HL-60/S4 treated with retinoic acid at 250 ng/mL for 4 days and 3 days (cell line): ENCODE measurements at regions not wholly inside any gene's neighbourhood (a gene's known extent, or its start where the extent isn't known, plus 50 kb on each side); places are given as distances from the start of the nearest gene placed in this dataset.
"Not testable (repeated sequence)": the region's sequence is repeated elsewhere in the genome, so short reads cannot be mapped to it uniquely, and the experiment has no call there.

Experiments used
- in situ Hi-C: fragments of 300-500 bp; cut with MboI; formaldehyde crosslinking; loops from 2 replicates; pipeline ENCODE4 v1.7.0; 2022; ENCODE audit warnings: low sequenced_read_pairs

DNA sequence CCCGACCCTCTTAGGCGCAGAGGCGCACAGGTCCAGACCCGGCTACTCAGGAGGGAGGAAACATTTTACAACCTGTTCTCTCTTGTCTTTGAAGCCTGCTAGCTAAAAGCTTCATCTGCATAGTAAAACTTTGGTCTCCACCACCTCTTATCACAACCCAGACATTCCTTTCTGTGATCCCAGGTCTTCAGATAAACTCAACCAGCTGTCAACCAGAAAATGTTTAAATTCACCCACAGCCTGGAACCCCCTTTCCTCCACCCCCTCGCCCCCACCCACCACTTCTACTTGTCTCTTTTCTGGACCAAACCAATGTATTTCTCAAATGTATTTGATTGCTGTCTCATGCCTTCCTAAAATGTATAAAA lies 169.1 kb upstream of the PRKX start:
- in situ Hi-C loops, result not testable (repeated sequence)

DNA sequence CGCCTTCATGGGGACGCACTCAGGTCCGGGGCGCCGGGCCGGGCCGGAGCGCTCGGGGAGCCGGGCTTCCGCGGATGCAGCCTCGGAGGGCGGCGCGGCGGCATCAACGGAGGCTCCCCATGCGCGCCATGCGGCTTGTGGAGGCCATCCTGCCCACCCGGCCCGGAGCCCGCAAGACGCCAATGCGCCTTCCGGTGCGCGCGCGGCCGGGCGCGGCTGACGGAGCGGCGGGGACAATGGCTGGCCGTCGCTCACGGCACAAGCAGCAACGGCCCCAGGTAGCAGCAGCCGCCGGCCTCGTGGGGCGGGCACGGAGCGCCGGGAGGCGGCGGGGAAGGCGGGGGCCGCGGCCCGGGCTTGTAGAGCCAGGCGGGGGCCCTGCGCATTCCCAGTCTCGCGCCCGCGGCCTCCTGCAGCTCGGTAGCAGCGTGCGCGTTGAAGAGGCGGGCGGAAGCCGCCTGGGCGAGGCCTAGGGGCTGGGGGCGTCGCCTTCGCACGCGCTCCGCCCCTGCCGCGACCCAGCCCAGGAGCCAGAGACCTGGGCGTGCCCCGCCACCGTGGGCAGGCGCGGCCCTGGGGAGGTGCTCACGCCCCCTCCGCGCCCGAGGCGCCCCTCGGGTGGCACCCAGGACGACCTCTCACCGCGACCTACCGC lies 168.6 kb upstream of the PRKX start:
- in situ Hi-C loops, result not testable (repeated sequence)

DNA sequence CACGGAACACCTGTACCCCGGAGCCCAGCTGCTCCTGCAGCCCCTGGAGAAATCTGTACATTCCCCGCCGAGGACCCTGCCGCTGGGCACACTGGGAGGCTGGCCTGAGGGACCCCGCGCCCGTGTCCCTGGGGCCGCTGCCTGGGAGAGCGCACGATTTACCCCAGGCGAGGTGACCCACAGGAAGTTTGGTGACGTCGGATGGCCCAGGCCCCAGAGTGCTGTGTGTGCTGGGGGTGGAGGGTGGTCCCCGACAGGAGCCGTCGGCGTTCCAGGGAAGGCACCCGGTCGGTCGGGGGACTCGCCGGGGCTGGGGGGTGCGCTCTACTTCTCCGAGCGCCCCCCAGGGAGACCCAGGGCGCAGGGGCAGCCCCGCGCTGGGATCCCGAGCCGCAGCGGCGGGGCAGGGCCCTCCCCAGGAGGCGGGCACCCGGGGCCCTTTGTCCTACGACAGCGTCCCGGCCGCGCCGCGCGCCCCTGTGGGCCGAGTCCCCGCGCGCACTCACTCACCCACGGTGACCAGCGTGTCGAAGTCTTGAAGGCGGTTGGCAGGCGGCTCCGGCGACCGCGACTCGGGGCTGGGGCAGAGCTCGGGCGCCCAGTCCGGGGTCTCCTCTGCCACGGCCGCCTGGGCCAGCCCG lies 167.9 kb upstream of the PRKX start:
- in situ Hi-C loops, result not testable (repeated sequence)

DNA sequence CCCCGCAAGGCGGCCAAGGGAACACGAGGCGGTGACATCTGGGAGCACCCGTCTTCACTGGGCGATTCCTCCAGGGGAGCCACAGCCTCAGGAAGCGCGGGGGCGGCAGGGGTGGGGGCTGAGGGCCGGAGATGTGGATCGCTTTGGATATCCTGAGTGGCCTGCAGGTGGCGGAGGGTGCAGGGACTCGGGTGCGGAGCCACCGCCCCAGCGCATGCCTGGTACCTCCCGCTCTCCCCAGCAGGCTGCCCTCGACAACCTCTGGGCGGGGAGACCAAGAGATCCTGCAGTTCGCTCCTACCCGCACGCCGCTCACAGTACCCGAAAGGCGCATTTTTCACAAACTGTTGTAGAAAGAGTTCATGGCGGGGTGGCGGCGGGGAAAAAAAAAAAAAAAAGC lies 162.9 kb upstream of the PRKX start:
- in situ Hi-C loops, result not testable (repeated sequence)

DNA sequence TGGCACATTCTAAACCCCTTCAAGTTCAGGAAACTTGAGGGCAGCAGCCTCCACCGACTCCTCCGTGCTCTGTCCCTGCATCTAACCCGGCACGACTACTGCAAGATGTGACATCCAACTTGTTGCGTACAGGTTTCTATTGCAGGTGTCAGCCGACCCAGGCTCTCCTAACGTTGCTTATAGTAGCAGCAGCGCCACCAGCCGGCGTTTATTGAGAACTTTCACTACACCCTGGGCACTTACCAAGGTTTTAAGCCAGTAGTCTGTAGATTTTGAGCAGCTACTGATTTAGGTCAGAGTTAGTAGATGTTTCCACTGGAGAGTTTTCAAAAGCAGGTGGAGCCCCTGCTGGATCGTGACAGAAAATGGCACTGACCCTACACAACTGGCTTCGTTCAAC lies 162.2 kb upstream of the PRKX start:
- in situ Hi-C loops, result not testable (repeated sequence)

DNA sequence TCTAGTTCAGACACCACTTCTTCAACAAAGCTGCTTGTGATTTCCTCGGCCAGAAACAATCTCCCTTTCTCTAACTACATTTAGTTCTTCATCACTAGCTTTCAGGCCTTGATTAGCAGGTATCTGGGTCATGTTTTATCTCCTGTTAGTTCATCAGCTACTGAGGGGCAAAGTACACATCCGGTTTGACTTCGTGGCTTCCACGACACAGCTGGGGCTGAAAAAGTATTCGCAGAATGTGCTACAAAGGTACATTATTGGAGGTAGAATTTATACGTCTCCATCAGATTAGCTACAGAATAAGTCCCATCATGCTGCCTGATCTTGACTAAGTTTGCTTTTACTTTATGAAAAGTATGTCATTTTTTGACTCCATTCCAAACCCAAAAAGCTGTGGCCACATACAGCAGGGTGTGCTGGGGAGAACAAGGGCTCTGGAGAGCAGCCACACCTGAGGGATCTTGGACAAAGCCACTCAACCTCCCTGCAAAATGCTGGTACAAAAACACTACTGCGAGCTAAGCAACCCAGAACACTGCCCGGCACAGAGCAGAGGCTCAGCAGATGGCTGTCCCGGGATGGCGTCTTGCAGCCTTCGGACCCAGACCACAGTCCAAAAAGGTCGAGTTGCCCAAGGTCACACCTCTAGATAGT lies 158.9 kb upstream of the PRKX start:
- in situ Hi-C loops, result not testable (repeated sequence)

DNA sequence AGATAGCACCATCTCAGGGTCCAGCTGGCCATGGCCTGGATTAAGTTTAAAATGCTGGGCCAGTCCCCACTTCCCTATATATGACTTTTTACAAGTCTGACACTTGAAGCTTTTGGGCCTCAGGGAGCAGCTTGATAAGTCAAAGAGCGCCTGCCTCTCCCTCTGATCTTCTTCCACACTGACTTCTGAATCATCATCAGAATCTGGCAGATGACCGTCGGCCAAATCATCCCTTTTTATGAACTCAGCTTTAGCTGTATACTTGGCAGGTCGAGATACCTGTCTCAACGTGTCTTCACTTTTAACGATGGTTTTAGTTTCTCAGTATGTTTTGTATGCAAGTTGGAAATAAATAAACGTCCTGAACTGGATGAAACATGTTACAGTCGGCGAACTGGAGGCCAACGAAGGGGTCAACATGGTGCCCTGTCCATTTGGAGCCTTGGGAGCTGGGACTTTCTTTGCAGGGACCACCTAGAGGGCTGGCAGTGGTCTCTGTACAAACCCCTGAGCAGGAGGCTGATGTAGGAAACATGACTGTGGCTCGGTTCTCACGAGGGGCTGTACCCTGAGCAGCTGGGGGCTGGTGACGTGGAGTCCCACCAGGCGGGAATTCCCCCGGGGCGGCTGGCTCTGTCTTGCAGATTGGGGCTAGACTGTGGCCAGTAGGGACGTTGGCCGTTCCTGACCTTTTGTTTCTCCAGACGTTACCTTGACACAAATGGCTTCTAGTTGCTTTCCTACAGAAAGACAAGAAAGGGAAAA lies 153.8 kb upstream of the PRKX start:
- in situ Hi-C loops, result not testable (repeated sequence)

DNA sequence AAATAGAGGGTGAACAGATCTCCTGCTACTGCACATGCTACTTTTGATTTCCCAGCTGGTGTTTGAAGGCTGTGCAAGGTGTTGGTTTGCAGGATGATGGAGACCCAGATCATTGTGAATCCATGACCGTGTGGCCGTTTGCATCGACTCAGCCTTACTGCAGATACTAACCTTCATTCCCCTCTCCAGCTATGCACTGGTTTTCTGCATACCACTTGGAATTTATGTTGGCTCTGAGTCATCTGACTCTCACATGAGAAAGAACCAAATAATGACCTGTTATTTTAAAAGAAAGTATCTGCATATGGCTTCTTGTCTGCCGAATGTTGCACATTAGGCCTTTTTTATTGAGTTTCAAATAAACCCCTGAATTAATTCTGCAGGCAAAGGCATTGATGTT lies 144.9 kb upstream of the PRKX start:
- in situ Hi-C loops, result not testable (repeated sequence)

DNA sequence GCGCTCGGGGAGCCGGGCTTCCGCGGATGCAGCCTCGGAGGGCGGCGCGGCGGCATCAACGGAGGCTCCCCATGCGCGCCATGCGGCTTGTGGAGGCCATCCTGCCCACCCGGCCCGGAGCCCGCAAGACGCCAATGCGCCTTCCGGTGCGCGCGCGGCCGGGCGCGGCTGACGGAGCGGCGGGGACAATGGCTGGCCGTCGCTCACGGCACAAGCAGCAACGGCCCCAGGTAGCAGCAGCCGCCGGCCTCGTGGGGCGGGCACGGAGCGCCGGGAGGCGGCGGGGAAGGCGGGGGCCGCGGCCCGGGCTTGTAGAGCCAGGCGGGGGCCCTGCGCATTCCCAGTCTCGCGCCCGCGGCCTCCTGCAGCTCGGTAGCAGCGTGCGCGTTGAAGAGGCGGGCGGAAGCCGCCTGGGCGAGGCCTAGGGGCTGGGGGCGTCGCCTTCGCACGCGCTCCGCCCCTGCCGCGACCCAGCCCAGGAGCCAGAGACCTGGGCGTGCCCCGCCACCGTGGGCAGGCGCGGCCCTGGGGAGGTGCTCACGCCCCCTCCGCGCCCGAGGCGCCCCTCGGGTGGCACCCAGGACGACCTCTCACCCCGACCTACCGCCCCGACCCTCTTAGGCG lies 130.2 kb upstream of the PRKX start:
- in situ Hi-C loops, result not testable (repeated sequence)

DNA sequence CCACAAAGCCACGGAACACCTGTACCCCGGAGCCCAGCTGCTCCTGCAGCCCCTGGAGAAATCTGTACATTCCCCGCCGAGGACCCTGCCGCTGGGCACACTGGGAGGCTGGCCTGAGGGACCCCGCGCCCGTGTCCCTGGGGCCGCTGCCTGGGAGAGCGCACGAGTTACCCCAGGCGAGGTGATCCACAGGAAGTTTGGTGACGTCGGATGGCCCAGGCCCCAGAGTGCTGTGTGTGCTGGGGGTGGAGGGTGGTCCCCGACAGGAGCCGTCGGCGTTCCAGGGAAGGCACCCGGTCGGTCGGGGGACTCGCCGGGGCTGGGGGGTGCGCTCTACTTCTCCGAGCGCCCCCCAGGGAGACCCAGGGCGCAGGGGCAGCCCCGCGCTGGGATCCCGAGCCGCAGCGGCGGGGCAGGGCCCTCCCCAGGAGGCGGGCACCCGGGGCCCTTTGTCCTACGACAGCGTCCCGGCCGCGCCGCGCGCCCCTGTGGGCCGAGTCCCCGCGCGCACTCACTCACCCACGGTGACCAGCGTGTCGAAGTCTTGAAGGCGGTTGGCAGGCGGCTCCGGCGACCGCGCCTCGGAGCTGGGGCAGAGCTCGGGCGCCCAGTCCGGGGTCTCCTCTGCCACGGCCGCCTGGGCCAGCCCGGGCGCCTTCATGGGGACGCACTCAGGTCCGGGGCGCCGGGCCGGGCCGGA lies 129.5 kb upstream of the PRKX start:
- in situ Hi-C loops, result not testable (repeated sequence)

DNA sequence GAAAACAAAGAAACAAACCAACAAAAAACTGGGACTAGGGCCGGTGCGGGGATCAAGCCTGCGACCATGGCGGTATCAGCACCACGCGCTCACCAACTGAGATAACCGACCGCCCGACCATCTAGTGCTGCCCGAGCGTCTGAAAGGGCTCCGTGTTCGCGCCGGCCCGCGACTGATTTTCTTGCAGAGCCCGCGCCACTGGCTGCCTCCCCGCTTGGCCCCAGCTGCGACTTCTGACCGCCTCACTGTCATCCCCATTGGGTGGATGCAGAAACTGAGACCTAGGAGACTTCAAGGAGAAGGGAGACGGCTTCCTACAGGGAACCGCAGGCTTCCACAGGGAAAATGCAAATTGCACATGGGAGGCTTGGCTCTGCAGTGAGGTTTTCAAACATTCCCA lies 125.3 kb upstream of the PRKX start:
- in situ Hi-C loops, result not testable (repeated sequence)

DNA sequence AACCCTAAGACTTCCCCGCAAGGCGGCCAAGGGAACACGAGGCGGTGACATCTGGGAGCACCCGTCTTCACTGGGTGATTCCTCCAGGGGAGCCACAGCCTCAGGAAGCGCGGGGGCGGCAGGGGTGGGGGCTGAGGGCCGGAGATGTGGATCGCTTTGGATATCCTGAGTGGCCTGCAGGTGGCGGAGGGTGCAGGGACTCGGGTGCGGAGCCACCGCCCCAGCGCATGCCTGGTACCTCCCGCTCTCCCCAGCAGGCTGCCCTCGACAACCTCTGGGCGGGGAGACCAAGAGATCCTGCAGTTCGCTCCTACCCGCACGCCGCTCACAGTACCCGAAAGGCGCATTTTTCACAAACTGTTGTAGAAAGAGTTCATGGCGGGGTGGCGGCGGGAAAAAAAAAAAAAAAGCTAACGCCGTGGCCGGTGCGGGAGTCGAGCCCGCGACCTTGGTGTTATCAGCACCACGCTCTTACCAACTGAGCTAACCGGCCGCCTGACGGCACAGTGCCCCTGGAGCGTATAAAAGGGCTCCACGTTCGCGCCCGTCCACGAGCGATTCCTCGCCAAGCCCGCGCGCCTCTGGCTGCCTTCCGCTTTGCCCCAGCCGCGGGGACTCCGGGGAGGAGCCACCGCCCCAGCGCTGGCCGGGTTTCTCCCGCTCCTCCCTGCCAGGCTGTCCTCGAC lies 124.7 kb upstream of the PRKX start:
- in situ Hi-C loops, result not testable (repeated sequence)

DNA sequence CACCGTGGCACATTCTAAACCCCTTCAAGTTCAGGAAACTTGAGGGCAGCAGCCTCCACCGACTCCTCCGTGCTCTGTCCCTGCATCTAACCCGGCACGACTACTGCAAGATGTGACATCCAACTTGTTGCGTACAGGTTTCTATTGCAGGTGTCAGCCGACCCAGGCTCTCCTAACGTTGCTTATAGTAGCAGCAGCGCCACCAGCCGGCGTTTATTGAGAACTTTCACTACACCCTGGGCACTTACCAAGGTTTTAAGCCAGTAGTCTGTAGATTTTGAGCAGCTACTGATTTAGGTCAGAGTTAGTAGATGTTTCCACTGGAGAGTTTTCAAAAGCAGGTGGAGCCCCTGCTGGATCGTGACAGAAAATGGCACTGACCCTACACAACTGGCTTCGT lies 123.8 kb upstream of the PRKX start:
- in situ Hi-C loops, result not testable (repeated sequence)

DNA sequence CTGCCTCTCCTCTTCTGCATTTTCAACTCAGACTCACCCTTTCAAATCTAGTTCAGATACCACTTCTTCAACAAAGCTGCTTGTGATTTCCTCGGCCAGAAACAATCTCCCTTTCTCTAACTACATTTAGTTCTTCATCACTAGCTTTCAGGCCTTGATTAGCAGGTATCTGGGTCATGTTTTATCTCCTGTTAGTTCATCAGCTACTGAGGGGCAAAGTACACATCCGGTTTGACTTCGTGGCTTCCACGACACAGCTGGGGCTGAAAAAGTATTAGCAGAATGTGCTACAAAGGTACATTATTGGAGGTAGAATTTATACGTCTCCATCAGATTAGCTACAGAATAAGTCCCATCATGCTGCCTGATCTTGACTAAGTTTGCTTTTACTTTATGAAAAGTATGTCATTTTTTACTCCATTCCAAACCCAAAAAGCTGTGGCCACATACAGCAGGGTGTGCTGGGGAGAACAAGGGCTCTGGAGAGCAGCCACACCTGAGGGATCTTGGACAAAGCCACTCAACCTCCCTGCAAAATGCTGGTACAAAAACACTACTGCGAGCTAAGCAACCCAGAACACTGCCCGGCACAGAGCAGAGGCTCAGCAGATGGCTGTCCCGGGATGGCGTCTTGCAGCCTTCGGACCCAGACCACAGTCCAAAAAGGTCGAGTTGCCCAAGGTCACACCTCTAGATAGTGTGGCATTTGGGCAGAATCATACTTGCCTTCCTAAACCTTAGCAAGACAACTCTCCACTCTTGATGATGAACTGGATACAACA lies 120.5 kb upstream of the PRKX start:
- in situ Hi-C loops, result not testable (repeated sequence)

DNA sequence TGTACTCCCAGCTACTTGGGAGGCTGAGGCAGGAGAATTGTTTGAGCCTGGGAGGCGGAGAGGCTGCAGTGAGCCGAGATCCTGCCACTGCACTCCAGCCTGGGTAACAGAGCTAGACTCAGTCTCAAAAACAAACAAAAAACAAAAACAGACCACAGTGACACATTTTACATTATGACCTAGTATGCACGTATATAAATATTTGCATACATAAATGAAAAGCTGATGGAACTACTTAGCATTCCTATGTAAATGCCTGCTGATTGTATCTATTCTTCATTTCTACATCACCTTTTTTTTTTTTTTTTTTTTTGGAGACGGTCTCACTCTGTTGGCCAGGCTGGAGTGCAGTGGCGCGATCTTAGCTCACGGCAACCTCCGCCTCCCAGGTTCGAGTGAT lies 116.6 kb upstream of the PRKX start:
- in situ Hi-C loops, result not testable (repeated sequence)

DNA sequence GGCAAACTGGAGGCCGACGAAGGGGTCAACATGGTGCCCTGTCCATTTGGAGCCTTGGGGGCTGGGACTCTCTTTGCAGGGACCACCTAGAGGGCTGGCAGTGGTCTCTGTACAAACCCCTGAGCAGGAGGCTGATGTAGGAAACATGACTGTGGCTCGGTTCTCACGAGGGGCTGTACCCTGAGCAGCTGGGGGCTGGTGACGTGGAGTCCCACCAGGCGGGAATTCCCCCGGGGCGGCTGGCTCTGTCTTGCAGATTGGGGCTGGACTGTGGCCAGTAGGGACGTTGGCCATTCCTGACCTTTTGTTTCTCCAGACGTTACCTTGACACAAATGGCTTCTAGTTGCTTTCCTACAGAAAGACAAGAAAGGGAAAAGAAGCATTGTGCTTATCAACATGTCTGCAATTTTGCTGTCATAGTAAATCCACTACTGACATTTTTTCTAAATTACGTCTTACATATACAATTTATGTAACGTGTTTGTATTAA lies 115.6 kb upstream of the PRKX start:
- in situ Hi-C loops, result not testable (repeated sequence)

DNA sequence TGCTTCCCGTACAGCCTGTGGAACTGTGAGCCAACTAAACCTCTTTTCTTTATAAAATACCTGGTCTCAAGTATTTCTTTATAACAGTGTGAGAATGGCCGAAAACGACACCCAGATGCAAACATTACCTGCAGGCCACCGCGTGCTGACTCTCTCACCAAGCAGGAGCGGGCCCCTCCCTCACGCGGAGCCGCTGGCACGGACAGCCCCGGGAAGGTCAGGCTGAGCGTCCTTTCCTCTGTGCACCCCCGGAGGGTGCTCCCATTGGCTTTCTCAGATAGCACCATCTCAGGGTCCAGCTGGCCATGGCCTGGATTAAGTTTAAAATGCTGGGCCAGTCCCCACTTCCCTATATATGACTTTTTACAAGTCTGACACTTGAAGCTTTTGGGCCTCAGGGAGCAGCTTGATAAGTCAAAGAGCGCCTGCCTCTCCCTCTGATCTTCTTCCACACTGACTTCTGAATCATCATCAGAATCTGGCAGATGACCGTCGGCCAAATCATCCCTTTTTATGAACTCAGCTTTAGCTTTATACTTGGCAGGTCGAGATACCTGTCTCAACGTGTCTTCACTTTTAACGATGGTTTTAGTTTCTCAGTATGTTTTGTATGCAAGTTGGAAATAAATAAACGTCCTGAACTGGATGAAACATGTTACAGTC lies 115.1 kb upstream of the PRKX start:
- in situ Hi-C loops, result not testable (repeated sequence)

DNA sequence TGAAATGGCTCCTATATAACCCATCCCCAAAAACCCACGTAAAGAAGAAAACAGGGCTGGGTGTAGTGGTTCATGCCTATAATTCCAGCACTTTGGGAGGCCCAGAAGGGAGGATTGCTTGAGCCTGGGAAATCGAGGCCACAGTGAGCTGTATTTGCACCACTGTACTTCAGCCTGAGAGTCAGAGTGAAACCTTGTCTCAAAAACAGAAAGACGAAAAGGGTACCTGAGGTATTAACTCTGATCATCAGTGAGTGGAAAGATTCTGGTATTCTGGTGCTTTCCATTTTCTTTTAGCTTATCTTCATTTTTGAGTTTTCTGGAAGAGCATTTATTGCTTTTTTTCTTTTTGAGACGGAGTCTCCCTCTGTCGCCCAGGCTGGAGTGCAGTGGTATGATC lies 110.6 kb upstream of the PRKX start:
- in situ Hi-C loops, result not testable (repeated sequence)

DNA sequence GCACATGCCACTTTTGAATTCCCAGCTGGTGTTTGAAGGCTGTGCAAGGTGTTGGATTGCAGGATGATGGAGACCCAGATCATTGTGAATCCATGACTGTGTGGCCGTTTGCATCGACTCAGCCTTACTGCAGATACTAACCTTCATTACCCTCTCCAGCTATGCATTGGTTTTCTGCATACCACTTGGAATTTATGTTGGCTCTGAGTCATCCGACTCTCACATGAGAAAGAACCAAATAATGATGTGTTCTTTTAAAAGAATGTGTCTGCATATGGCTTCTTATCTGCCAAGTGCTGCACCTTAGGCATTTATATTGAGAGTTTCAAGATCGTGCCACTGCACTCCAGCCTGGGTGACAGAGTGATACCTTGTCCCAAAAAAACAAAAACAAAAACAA lies 106.7 kb upstream of the PRKX start:
- in situ Hi-C loops, result no loop called here
